ENCODE measurements at regions not wholly inside any gene's neighbourhood (a gene's known extent, or its start where the extent isn't known, plus 50 kb on each side); places are given as distances from the start of the nearest gene placed in this dataset.
"Not testable (repeated sequence)": the region's sequence is repeated elsewhere in the genome, so short reads cannot be mapped to it uniquely, and the experiment has no call there.

DNA sequence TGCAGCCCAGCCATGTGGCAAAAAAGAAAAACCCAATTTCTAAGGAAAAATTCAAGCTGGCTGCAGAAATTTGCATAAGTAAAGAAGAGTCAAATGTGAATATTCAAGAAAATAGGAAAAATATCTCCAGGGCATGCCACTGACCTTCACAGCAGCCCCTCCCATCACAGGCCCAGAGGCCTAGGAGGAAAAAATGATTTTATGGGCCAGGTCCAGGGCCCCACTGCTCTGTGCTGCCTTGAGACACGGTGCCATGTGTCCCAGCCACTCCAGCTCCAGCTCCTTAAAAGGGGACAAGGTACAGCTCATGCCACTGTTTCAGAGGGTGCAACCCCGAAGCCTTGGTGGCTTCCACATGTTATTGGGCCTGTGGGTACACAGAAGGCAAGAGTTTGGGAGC is 182.7 kb upstream of the FGF16 start:
- H3K4me1 ChIP-seq = no peaks in the 10 kb centered on the region
- H3K4me3 ChIP-seq = no peak overlapping the region
- TF ChIP-seq, protein P1, sequence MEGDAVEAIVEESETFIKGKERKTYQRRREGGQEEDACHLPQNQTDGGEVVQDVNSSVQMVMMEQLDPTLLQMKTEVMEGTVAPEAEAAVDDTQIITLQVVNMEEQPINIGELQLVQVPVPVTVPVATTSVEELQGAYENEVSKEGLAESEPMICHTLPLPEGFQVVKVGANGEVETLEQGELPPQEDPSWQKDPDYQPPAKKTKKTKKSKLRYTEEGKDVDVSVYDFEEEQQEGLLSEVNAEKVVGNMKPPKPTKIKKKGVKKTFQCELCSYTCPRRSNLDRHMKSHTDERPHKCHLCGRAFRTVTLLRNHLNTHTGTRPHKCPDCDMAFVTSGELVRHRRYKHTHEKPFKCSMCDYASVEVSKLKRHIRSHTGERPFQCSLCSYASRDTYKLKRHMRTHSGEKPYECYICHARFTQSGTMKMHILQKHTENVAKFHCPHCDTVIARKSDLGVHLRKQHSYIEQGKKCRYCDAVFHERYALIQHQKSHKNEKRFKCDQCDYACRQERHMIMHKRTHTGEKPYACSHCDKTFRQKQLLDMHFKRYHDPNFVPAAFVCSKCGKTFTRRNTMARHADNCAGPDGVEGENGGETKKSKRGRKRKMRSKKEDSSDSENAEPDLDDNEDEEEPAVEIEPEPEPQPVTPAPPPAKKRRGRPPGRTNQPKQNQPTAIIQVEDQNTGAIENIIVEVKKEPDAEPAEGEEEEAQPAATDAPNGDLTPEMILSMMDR (IDR thresholded peaks at IDR 0.05) = no peak
- TF ChIP-seq POLR2A (IDR thresholded peaks at IDR 0.05) = no peak
- no peak for TF ChIP-seq POLR2AphosphoS5 (IDR thresholded peaks at IDR 0.05; ENCODE audit: insufficient read depth in 1 of 2, low read depth in 1 of 2)
- no peaks in the 10 kb centered on the region for H3K36me3 ChIP-seq
- no peak for DNase-seq (ENCODE audit: extremely low spot score in 2 of 2)
- no peaks in the 10 kb centered on the region for H3K27me3 ChIP-seq
- H3K27ac ChIP-seq = no peak overlapping the region
- intact Hi-C loops (cut with DNase I) = no loop called here
- no peaks in the 10 kb centered on the region for H3K9me3 ChIP-seq

DNA sequence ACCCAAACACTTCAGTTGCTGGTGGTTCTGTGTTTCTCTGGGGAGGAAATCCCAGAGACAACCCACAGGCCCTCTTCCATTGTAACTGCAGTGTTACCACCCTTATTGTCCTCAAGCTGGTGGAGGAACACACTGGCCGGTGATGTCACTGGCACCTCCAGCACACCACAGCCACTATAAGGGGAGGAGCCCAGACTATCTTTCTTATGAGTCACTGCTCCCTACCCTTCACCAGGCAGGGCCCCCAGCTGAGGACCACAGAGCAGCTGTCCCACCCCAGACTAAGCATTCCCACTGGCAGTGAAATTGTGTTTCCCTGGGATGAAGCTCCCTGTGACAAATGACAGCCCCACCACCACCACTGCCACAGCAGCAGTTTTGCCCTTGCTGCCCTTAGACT is 171.8 kb upstream of the FGF16 start:
- Histone ChIP-seq H3K4me1 (no peaks in the 10 kb centered on the region), H3K27me3 (no peaks in the 10 kb centered on the region), H3K36me3 (no peaks in the 10 kb centered on the region), H3K4me3 (no peak overlapping the region), H3K9me3 (no peaks in the 10 kb centered on the region), H3K27ac (no peak overlapping the region)
- intact Hi-C loops (cut with DNase I) = no loop called here
- TF ChIP-seq POLR2AphosphoS5 (IDR thresholded peaks at IDR 0.05; ENCODE audit: insufficient read depth in 1 of 2, low read depth in 1 of 2) (no peak), POLR2A (IDR thresholded peaks at IDR 0.05) (no peak)
- TF ChIP-seq, protein P1 (IDR thresholded peaks at IDR 0.05) = no peak
- DNase-seq (ENCODE audit: extremely low spot score in 2 of 2) = no peak

DNA sequence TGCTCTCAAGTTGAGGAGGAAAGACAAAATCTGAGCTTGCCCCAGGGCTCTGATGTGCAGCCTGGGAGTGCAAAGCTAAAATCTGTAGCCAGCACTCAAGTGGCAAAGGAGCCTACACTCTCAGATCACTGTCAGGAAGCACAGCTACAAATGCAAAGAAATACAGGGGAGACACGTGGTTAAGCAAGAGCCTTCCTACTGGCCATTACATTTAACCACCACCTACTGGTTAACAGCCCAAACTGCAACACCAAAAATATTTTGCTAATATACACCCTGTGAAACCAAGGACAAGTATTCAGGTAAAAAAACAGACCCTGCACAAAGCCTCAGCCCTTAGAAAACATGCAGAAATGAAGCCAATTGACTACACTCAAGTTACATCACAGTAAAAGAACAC is 170.4 kb upstream of the FGF16 start:
- Histone ChIP-seq H3K9me3 (no peaks in the 10 kb centered on the region), H3K27me3 (no peaks in the 10 kb centered on the region), H3K27ac (no peak overlapping the region), H3K4me3 (no peak overlapping the region), H3K4me1 (no peaks in the 10 kb centered on the region), H3K36me3 (no peaks in the 10 kb centered on the region)
- DNase-seq (ENCODE audit: extremely low spot score in 2 of 2) = no peak
- intact Hi-C loops (cut with DNase I) = no loop called here
- TF ChIP-seq, protein P1 (IDR thresholded peaks at IDR 0.05) = no peak
- TF ChIP-seq POLR2A (IDR thresholded peaks at IDR 0.05) (no peak), POLR2AphosphoS5 (IDR thresholded peaks at IDR 0.05; ENCODE audit: insufficient read depth in 1 of 2, low read depth in 1 of 2) (no peak)

DNA sequence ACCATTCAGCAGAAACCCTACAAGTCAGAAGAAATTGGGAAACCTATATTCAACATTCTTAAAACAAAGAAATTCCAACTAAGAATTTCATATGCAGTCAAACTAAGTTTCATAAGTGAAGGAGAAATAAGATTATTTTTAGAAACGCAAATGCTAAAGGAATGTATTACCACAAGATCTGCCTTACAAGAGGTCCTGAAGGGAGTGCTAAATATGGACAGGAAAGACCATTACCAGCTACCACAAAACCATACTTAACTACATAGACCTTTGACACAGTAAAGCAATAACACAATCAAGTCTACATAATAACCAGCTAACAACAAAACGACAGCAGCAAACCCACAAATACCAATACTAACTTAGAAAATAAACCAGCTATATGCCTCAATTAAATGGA is 169.3 kb upstream of the FGF16 start:
- H3K4me3 ChIP-seq = no peak overlapping the region
- H3K27ac ChIP-seq = no peak overlapping the region
- DNase-seq (ENCODE audit: extremely low spot score in 2 of 2) = no peak
- H3K4me1 ChIP-seq = no peaks in the 10 kb centered on the region
- intact Hi-C loops (cut with DNase I) = no loop called here
- H3K9me3 ChIP-seq = no peaks in the 10 kb centered on the region
- TF ChIP-seq POLR2A (IDR thresholded peaks at IDR 0.05) = no peak
- H3K27me3 ChIP-seq = no peaks in the 10 kb centered on the region
- H3K36me3 ChIP-seq = no peaks in the 10 kb centered on the region

DNA sequence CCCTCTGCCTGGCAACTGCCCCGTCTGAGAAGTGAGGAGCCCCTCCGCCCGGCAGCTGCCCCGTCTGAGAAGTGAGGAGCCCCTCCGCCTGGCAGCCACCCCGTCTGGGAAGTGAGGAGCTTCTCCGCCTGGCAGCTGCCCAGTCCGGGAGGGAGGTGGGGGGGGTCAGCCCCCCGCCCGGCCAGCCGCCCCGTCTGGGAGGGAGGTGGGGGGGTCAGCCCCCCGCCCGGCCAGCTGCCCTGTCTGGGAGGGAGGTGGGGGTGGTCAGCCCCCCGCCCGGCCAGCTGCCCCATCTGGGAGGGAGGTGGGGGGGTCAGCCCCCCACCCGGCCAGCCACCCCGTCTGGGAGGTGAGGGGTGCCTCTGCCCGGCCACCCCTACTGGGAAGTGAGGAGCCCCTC is 167.8 kb upstream of the FGF16 start:
- H3K27ac ChIP-seq; H3K27me3 ChIP-seq; H3K4me3 ChIP-seq; H3K9me3 ChIP-seq; H3K4me1 ChIP-seq; H3K36me3 ChIP-seq; intact Hi-C loops (cut with DNase I); DNase-seq (ENCODE audit: extremely low spot score in 2 of 2): not testable (repeated sequence)

DNA sequence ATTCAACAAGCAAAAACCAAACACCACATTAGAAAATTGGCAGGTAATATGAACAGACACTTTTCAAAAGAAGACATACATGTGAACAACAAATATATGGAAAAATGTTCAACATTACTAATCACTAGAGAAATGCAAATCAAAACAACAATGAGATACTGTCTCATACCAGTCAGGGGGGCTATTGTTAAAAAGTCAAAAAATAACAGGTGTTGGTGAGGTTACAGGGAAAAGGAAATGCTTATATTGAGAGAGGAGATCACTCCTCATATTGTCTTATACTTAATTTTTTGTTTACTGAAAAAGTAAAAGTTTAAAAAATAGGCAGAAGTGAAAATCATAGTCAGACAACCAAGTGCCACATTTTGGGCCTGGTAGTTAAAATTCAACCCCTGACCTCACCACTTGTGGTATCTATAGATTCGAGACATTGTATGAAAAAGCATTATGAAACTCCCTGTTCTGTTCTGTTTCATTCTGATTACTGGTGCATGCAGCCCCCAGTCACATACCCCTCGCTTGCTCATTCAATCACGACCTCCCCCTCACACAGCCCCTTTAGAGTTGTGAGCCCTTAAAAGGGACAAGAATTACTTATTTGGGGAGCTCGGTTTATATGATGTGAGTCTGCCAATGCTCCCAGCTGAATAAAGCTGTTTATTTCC is 153.7 kb upstream of the FGF16 start:
- no peak overlapping the region for H3K27ac ChIP-seq
- no peaks in the 10 kb centered on the region for H3K27me3 ChIP-seq
- intact Hi-C loops (cut with DNase I) = no loop called here
- H3K4me1 ChIP-seq = no peaks in the 10 kb centered on the region
- DNase-seq (ENCODE audit: extremely low spot score in 2 of 2) = no peak
- no peaks in the 10 kb centered on the region for H3K36me3 ChIP-seq
- H3K4me3 ChIP-seq = no peak overlapping the region
- no peaks in the 10 kb centered on the region for H3K9me3 ChIP-seq
- TF ChIP-seq POLR2A (IDR thresholded peaks at IDR 0.05) (no peak), POLR2AphosphoS5 (IDR thresholded peaks at IDR 0.05; ENCODE audit: insufficient read depth in 1 of 2, low read depth in 1 of 2) (no peak)
- TF ChIP-seq, protein P1 (IDR thresholded peaks at IDR 0.05) = no peak

Data from vagina (tissue), 2 donors.